ENCODE measurements at regions not wholly inside any gene's neighbourhood (a gene's known extent, or its start where the extent isn't known, plus 50 kb on each side); places are given as distances from the start of the nearest gene placed in this dataset.
"Not testable (repeated sequence)": the region's sequence is repeated elsewhere in the genome, so short reads cannot be mapped to it uniquely, and the experiment has no call there.

DNA sequence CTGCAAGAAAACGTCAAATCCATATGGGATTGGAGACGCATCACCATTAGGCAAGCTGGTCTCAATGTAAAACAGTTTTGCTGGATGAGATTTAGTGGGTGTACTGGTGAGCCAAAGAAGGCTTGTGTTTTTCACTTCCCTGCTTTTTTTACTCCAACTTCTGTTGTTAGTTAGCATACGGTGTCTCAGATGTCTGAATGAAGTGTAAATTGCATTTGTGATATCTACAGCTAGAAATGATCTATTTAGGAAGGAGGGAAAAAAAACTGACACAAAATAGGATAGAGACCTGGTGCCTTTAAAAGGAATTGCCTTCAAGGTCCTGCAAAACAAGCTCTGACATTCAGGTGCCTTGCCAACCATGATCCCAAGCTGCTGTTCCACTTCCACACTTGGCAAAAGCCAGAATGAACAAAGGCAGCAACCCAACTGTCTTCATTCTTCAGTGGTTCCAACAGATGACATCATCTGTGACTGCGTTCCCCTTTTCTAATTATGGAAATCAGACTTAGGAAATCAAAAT lies 104.2 kb upstream of the RAI14 start:
- DNase-seq (ENCODE audit: low read depth in 2 of 2, low spot score in 1 of 2) = no peak

DNA sequence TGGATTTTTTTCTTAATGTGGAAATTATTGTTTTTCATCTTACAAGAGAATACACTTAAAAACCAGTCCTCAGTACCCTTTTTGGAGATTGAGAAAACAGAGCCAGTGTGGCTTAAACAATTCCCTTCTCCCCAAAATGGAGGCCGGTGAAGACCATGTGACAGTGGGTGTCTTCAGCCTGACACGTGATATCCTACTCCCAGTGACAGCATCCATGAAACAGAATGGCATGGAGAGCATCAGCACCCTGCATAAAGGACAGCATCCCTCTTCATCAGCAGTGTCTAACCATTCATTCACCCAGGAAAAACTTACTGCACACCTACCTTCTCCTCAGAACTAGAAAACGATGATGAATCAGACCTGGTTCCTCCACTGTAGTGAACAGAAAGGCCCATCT lies 103.4 kb upstream of the RAI14 start:
- no peak for DNase-seq (ENCODE audit: low read depth in 2 of 2, low spot score in 1 of 2)

DNA sequence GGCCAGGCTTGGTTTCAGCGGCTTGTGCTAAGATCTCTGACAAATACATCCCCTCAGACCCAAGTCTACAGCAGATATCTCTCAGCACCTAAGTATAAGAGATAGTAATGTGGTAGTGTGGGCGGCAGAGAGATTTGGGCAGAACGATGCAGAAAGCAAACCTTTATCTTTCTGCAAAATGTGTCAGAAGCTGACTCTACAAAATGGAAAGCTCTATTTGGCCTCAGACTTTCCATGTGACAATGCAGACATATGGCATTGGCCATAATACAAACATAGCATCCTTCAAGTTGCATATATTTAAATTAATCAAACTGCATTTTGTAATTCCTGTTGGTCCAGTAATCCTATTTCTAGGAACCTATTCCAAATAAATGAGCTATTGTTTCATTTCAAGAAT lies 102.5 kb upstream of the RAI14 start:
- no peak for DNase-seq (ENCODE audit: low read depth in 2 of 2, low spot score in 1 of 2)

DNA sequence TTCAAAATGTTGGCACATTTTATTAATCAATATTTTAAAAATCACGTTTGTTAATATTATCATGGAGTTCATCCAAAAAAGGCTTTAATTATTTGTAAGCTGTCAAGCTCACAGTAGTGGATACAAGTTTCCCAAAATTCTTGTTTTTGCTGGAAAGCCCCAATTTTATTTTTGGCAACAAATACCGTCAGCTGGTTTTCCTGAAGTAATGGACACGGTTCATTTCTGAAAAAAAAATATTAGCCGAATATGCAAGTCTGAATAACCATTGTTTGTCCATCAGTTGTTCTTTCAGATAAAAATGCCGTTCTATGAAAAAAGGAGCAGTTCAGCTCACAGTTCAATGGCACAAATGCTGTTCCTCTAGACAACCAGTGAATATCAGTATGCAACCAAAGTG lies 101.5 kb upstream of the RAI14 start:
- no peak for DNase-seq (ENCODE audit: low read depth in 2 of 2, low spot score in 1 of 2)

DNA sequence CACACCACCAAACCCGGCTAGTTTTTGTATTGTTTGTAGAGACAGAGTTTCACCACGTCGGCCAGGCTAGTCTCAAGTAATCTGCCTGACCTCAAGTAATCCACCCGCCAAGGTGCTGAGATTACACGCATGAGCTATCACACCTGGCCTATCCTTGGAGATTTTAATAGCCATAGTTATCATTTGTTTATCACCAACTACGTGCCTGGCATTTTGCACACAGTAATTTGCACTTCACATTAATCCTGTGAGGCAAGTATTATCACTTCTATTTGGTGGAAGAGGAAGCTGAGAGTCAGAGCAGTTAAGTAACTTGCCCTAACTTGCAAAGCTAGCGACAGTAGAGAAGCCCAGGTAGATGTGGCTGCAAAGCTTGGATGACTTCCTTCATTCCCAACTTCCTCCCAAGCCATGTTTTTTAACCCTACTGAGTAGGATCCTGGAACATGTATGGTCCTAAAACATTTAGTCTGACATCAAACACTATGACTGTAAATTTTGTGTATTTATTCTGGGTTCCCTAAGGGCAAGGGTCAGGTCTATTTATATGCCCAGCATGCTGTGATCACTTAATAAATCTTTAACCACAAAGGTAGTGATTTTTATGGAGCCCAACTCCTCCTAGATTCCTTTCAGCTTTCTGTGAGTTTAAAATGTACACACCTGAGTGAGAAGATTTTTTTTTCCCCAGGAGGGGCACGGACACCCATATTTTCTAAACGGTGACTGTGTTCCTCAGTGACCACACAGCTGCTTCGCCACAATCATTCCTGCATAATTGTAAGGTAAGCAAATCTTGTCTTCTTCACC lies 100.2 kb upstream of the RAI14 start:
- DNase-seq (ENCODE audit: low read depth in 2 of 2, low spot score in 1 of 2) = no peak

DNA sequence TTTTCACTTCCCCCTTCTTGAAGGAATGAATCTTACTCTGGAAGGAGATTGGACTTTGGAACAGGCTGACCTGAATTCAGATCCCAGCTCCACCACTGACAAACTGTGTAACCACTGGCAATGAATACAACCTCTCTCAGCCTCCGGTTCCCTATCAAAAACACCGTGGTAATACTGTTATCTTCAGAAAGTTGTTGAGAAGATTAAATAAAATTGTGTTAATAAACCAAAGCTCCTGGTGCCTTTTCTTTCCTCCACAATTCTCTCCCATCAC lies 99.7 kb upstream of the RAI14 start:
- DNase-seq (ENCODE audit: low read depth in 2 of 2, low spot score in 1 of 2) = no peak

DNA sequence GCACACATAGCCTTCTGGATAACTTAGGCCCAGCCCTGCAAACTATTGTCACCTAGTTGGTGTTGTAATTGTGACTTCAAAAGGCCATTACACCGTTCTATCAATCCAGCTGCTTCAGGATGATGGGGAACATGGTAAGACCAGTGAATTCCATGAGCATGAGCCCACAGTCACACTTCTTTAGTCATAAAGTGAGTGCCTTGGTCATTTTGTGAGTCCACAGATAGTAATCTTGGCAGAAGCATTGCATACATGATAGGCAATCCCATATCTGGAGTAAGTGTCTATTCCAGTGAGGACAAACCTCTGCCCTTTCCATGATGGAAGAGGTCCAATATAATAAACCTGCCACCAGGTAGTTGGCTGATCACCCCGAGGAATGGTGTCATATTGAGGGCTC lies 94.5 kb upstream of the RAI14 start:
- DNase-seq (ENCODE audit: low read depth in 2 of 2, low spot score in 1 of 2) = not testable (repeated sequence)

DNA sequence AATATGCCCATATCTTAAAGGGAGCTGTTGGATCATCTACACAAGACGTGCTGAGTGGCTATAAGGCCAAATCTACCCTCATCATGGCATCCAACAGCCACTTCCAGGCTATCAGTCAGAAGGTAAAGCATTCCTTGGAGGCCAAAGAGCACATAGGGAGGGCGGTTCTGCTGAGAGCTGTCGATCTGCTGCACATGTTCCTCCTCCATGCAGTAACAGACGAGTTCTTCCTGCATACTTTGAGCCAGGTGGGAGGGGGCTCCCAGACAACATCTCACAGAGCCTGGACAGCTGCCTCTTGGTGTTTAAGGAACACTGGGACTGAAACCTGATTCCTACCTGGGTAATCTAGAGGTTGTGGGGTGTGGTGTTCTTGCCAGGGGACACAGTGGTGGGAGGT lies 93.3 kb upstream of the RAI14 start:
- no peak for DNase-seq (ENCODE audit: low read depth in 2 of 2, low spot score in 1 of 2)

DNA sequence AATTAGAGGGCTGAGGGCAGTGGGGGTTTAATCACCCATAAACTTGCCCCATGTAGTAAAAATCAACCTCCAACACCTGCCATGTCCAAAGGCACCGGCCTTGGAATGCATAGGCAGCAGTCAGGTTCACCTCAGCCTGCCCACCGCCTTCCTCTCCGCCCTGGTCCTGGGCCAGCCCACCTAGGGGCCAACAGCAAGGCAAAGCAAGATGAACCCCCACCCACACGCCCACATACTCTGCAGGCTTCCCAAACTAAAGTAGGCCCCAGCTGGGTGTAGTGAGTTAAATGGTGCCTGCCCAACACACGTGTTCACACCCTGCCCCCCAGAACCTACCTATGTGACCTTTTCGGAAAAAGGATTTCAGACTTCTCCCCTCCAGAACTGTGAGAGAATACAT lies 92.9 kb upstream of the RAI14 start:
- DNase-seq (ENCODE audit: low read depth in 2 of 2, low spot score in 1 of 2) = no peak

DNA sequence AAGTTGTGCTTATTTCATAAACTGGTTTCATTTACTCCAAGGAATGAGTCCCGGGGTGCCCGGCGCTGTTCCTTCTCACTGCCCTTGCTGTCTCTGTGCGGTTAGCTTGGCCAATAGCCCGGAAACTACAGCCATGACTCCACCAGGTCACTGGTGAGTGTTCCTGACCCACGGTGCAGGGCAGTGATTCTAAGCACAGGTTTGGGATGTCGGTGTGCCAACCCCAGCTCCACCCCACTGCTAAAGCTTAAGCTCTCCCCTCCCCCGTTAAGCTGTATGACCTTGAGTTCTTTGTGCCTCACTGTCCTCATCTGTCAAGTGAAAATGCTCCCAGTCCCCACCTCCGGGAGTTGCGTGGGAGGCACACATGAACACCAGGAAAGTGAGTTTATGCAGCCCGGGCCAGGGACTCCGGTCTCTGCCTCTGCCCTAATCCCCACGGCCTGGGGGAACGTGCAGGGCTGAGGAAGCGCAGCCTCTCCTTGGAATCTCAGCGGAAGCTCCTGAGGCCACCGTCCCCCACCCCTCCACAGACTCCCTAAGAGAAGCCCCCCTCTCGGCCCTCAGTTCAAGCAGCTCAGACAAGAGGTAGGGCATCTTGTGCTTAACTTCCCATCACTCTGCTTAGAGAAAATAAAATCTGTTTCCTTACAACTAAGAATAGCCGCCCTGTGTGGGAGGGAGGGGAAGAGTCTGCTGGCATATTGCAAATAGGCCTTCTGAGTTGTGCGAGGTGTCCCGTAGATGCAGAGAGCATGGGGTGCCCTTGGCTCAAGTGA lies 92.0 kb upstream of the RAI14 start:
- DNase-seq (ENCODE audit: low read depth in 2 of 2, low spot score in 1 of 2) = no peak

DNA sequence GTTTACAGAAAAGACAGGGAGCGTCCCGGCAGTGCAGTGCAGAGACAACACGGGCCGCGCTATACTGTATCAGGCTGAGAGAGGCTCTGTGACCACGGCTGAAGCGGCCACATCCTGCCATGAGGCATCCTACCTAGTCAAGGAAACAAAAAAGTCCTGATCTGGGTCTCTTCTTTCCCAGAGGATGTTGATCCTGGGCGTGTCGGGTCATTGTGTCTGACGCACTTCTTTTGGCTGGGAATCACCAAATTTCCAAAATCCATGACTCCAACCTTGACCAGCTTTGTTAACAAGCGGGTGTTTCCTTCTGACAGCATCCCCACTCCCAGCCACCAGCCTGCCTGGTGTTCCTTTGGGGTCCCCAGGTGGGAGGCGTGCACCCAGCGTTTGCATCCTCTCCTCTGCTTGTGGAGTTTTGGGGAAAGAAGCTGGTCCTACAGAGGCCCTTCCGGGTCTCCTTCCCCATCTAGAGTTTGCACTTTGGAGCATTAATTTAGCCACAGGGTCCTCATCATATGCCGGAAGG lies 91.4 kb upstream of the RAI14 start:
- DNase-seq (ENCODE audit: low read depth in 2 of 2, low spot score in 1 of 2) = no peak

DNA sequence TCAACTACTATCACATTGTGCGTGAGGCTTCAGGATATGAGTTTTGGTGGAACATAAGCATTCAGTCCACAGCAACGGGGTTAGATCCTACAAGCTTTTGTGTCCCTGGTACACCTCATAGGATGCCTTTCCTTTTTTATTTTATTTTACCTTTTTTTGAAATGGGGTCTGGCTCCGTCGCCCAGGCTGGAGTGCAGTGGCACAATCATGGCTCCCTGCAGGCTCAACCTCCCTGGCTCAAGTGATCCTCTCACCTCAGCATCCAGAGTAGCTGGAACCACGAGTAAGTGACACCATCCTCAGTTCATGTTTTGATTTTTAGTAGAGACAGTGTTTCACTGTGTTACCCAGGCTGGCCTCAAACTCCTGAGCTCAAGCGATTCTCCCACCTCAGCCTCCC lies 86.0 kb upstream of the RAI14 start:
- no peak for DNase-seq (ENCODE audit: low read depth in 2 of 2, low spot score in 1 of 2)

DNA sequence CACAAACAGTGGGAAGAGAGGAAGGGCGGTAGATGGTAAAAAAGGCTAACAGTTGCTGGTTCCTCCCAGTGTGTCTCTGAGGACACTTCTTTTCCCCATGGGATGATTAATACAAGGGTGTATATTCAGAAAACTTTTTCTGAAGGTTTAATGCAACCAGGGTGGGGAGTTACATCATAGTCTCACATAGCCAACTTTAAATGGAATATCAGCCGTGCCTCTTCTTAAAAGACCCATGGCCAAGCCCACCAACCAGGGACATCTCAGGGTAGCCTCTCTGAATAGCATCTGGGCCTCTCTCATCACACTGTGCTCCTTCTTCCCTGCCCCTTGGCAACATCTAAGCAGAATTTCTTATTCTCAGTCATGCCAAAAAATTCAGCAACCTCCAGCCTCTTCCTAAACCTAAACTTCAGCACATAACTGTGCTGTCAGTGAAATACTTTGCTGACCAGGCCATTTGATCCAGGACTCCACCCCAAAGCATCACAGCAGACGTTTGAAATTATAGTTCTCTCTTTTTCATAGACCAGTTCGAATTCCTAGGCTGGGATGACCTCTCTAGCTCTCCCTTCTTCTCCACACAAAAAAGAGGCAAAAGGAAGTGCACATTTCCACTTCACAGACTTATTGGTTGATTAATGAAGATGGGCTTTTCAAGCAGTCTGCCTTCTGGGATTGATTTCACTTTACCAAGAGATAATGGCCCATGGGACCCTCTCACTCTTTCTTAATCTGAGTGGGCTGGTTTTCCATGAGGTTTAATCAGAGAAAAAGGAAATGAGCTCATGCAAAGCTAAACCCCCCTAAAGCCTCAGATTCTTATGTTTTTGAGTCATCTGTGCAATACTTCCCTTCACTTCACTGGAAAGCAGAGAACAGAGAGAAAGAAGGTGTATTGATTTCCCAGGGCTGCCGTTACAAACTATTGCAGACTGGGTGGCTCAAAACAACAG lies 85.1 kb upstream of the RAI14 start:
- DNase-seq (ENCODE audit: low read depth in 2 of 2, low spot score in 1 of 2) = no peak

DNA sequence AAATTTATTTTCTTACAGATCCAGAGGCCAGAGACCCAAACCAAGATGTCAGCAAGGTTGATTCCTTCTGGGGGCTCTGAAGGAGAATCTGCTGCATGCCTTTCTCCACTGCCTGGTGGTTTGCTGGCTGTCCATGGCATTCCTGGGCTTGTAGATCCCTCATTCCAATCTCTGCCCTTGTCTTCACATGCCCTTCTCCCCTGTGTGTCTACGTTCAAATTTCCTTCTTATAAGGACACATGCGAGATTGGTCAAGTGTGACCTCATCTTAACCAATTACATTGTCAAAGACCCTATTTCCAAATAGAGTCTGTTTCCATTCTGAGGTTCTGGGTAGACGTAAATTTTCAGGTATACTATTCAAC lies 84.5 kb upstream of the RAI14 start:
- no peak for DNase-seq (ENCODE audit: low read depth in 2 of 2, low spot score in 1 of 2)

DNA sequence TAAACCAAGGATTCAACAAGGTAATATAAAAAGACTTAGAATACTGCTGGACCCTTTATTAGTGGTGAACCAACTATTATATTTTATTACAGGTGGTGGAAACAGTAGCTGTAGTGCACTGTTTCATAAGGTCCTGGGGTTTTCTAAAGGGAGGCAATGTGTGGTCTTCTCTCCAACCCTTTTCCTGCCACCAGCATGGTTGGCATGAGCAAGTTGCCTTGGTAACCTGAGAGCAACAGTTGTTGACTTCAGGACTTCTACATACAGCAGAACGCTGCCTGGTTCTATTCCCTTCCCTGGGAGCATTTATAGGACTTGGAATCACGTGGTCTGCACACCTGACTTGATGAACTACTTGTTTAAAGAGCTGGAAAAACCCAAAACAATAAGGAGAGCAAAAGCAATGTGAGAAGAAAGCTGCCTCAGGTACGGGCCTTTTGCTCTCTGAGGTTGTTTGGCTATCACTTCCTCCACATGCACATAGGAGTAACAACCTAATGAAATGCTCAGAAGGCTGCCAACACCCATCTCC lies 81.1 kb upstream of the RAI14 start:
- no peak for DNase-seq (ENCODE audit: low read depth in 2 of 2, low spot score in 1 of 2)

DNA sequence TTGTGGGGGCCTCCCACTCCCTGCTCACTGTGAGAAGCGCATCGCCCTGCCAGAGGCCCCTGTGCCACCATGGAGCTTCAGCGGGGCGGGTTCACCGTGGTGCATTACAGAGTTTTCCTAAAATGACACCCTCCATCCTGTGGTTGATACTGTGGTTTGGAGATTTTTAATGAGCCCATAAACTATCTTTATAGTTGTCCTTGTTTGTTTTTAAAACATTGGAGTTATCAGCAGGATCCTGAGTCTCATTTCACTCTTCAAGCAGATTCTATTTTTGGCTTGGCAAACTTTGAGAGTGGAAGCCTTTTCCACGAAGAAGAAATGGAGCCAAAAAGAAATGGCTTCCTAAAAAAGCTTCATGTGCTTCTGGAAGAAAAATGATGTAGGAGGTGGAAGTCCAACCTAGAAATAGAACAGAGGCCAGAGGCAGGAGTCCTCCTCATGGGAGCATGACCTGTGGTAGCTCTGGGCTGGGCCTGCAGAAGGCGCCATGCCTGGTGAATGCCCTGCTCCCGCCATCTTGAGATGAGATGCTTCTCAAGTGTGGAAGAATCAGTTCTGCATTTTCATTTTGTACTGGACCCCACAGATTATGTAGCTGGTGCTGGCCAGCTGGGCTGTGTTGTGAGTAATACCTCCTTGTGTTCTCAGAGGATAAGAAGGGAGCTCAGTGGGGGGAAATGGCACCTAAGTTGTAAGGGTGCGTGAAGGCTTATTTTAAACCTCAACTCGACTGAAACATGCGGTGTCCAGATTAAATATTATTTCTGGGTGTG lies 79.0 kb upstream of the RAI14 start:
- no peak for DNase-seq (ENCODE audit: low read depth in 2 of 2, low spot score in 1 of 2)

DNA sequence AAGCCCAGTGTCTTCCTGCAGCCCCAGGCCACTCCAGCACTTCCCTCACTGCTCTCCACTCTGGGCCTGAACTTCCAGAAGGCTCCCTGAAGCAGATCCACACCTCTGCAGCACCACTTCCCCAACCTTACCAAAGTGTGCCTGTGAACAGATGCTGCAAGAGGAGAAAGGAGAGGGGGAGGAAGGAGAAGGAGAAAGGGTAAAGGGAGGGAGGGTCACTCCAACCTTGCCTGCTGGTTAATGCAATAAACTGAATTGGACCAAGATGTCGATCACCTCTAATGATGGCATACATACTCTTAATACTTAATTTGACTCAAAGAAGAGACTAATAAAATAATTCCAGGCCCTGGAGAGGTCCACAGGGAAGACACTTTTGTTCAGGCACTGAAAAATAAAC lies 77.2 kb upstream of the RAI14 start:
- no peak for DNase-seq (ENCODE audit: low read depth in 2 of 2, low spot score in 1 of 2)

DNA sequence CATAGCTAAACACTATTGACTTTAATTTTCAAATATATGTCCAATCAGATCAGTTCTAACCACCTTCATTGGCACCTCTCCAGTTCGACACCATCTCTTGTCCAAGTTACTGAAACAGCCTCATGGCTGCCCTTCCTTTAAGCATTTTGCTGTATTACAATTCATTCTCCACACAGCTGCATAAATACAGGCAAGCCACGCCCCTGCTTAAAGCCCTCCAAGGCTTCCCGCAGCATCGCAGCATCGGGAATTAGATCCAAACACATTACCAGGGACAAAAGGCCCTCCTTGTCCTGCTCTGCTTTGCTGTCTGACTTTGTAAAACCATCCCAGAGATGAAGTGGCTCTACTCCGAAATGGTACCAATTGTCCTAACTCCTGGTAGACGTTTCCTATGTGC lies 75.1 kb upstream of the RAI14 start:
- DNase-seq (ENCODE audit: low read depth in 2 of 2, low spot score in 1 of 2) = no peak

DNA sequence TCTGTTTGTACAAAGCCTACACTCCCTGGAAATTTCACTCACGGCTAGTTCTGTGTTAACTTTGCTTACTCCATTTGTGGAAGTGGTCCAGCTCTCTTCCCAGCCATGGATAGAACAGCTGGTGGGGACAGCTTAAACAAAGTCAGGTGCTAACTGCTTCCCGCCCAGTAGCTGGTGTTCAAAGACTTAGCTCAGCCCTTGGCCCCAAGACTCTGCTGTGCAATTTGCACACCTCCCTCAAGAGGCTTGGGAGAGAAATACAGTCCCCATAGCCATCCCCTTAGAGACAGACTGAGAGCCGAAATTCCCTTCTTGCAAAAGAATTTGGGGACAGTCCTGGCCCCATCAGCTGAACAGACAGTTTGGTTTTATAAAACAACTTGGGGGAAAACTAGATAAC lies 73.8 kb upstream of the RAI14 start:
- no peak for DNase-seq (ENCODE audit: low read depth in 2 of 2, low spot score in 1 of 2)

DNA sequence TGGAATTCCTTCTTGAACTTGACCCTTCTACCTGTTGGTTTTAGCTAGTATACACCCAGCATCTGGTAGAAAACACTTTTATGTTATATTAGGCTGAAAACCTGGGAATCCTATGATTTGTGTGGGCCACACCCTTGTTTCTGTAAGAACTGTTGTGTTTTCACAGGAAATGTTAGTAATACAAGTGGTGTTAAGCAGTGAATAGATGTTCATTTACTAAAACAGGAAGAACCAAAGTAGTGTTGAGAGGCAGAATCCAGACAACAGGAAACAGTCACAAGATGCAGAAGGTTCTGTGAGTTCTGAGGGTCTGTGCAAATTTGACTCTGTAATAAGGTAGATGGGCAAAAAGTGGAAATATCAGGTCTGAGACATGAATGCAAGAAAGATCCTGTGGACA lies 73.0 kb upstream of the RAI14 start:
- DNase-seq (ENCODE audit: low read depth in 2 of 2, low spot score in 1 of 2) = no peak

All from stimulated activated CD8-positive, alpha-beta memory T cell treated with anti-CD3 and anti-CD28 coated beads, Interleukin-4, amount 100 ng/mL, for 4 hours (primary cell).